OCI-LY1 (cell line): ENCODE measurements at regions not wholly inside any gene's neighbourhood (a gene's known extent, or its start where the extent isn't known, plus 50 kb on each side); places are given as distances from the start of the nearest gene placed in this dataset.

Experiments
- H2AFZ ChIP-seq: fragments of 200-600 bp; sonication (generic), shearing (Covaris generic); 2 replicates; pipeline ENCODE4 v1.6.0; 2014; ENCODE audit warnings: antibody characterized with exemption, mild to moderate bottlenecking, low read length
- H3F3A ChIP-seq: fragments of 200-600 bp; sonication (generic), shearing (Covaris generic); 2 replicates; pipeline ENCODE4 v1.6.0; 2014; ENCODE audit warnings: mild to moderate bottlenecking, antibody characterized with exemption, low read length, moderate library complexity; ENCODE audit not compliant: insufficient read depth
- H3K27ac ChIP-seq: fragments of 200-600 bp; sonication (generic); 2 replicates; pipeline ENCODE4 v1.5.1; 2014; ENCODE audit warnings: low read length, mixed run types, mild to moderate bottlenecking, low read depth; ENCODE audit not compliant: poor library complexity, severe bottlenecking
- H3K27me3 ChIP-seq: fragments of 200-600 bp; sonication (generic); 2 replicates; pipeline ENCODE4 v1.6.0; 2014; ENCODE audit warnings: antibody characterized with exemption, mild to moderate bottlenecking, low read length, moderate library complexity; ENCODE audit not compliant: insufficient read depth
- H3K36me3 ChIP-seq: fragments of 200-600 bp; sonication (generic); 2 replicates; pipeline ENCODE4 v1.6.1; 2014; ENCODE audit warnings: mild to moderate bottlenecking, antibody characterized with exemption, low read length, moderate library complexity, mixed read lengths; ENCODE audit not compliant: insufficient read depth
- H3K4me1 ChIP-seq: fragments of 200-600 bp; sonication (generic); 2 replicates; pipeline ENCODE4 v1.5.1; 2014; ENCODE audit warnings: mild to moderate bottlenecking, low read length, moderate library complexity; ENCODE audit not compliant: insufficient read depth, severe bottlenecking
- H3K4me2 ChIP-seq: fragments of 200-600 bp; sonication (generic), shearing (Covaris generic); 2 replicates; pipeline ENCODE4 v1.6.1; 2014; ENCODE audit warnings: low read length
- H3K4me3 ChIP-seq: fragments of 200-600 bp; sonication (generic); 2 replicates; pipeline ENCODE4 v1.5.1; 2014; ENCODE audit warnings: low read length, low read depth, mild to moderate bottlenecking, mixed read lengths; ENCODE audit not compliant: poor library complexity, severe bottlenecking
- H3K79me2 ChIP-seq: fragments of 200-600 bp; shearing (Covaris generic); 2 replicates; pipeline ENCODE4 v1.6.1; 2016; ENCODE audit warnings: mixed run types, low read length, mixed read lengths; ENCODE audit not compliant: insufficient read depth
- H3K9ac ChIP-seq: fragments of 200-600 bp; sonication (generic), shearing (Covaris generic); 2 replicates; pipeline ENCODE4 v1.6.1; 2014; ENCODE audit warnings: mild to moderate bottlenecking, low read length, mixed read lengths
- H3K9me2 ChIP-seq: fragments of 200-600 bp; sonication (generic), shearing (Covaris generic); 2 replicates; pipeline ENCODE4 v1.6.1; 2014; ENCODE audit warnings: low read depth, mild to moderate bottlenecking, low read length, mixed read lengths
- H3K9me3 ChIP-seq: fragments of 200-600 bp; shearing (Covaris generic); 2 replicates; pipeline ENCODE4 v1.6.1; 2014; ENCODE audit warnings: low read length, mixed read lengths
- H4K20me1 ChIP-seq: fragments of 200-600 bp; sonication (generic), shearing (Covaris generic); 2 replicates; pipeline ENCODE4 v1.6.0; 2016; ENCODE audit warnings: mild to moderate bottlenecking, low read length; ENCODE audit not compliant: insufficient read depth
- CTCF ChIP-seq: fragments of 200-600 bp; sonication (generic), shearing (Covaris generic); IDR thresholded peaks from 2 replicates; pipeline ENCODE4 v1.5.1; 2017; ENCODE audit warnings: mild to moderate bottlenecking, antibody characterized with exemption, low read length, moderate library complexity, mixed read lengths
- EZH2 ChIP-seq: fragments of 200-600 bp; sonication (generic), shearing (Covaris generic); IDR thresholded peaks from 2 replicates; pipeline ENCODE4 v1.8.0; 2017; ENCODE audit warnings: borderline replicate concordance, mixed run types, mild to moderate bottlenecking, antibody characterized with exemption, low read length, moderate library complexity, mixed read lengths

- no peaks in the 10 kb centered on the region for H4K20me1 ChIP-seq
- H3K4me3 ChIP-seq = no peak overlapping the region
- H3K27me3 ChIP-seq = no peaks in the 10 kb centered on the region
- H3K4me1 ChIP-seq = no peaks in the 10 kb centered on the region
- H2AFZ ChIP-seq = no peak overlapping the region
- no peaks in the 10 kb centered on the region for H3K36me3 ChIP-seq
- no peak overlapping the region for H3K4me2 ChIP-seq
- no peak overlapping the region for H3K27ac ChIP-seq
- no peaks in the 10 kb centered on the region for H3K9me3 ChIP-seq
- H3K9ac ChIP-seq = no peak overlapping the region
- H3K9me2 ChIP-seq = no peaks in the 10 kb centered on the region
- H3K79me2 ChIP-seq = no peaks in the 10 kb centered on the region
- H3F3A ChIP-seq = no peaks in the 10 kb centered on the region
- TF ChIP-seq CTCF = no peak
- no peak for TF ChIP-seq EZH2
Observed at GRCh38 chr2:37848451-37848850, 76.6 kb upstream of the RMDN2 start.

DNA sequence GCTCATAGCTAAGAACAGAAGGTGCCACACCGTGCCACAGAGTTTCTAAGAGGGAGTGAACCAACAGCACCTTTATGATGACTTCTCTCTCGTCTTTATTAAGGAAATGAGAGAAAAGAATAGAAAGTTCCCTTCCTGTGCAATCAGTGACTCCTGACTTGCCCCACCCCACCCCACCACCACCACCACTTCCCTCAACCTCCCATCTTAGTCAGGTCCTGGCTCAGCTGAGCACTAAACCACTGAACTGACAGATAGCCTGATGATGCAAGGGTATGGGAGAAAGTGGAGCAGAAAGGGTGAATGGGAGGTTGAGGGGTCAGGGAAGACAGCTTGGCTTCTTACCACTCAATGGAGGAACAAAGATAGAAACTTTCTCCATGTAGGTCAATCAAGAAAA lies 75.2 kb upstream of the RMDN2 start:
- Histone ChIP-seq H3K4me2 (no peak overlapping the region), H3F3A (no peaks in the 10 kb centered on the region), H4K20me1 (no peaks in the 10 kb centered on the region), H3K4me1 (no peaks in the 10 kb centered on the region), H3K9ac (no peak overlapping the region), H3K9me2 (no peaks in the 10 kb centered on the region), H3K36me3 (no peaks in the 10 kb centered on the region), H3K4me3 (no peak overlapping the region), H3K27me3 (no peaks in the 10 kb centered on the region), H3K27ac (no peak overlapping the region), H3K79me2 (no peaks in the 10 kb centered on the region), H3K9me3 (no peaks in the 10 kb centered on the region), H2AFZ (no peak overlapping the region)
- TF ChIP-seq EZH2 (no peak), CTCF (no peak)

- Histone ChIP-seq H2AFZ (no peak overlapping the region), H3K79me2 (no peaks in the 10 kb centered on the region), H3K9ac (no peak overlapping the region), H3K27ac (no peak overlapping the region), H3K9me3 (no peaks in the 10 kb centered on the region), H3K27me3 (no peaks in the 10 kb centered on the region), H3K36me3 (no peaks in the 10 kb centered on the region), H3K4me3 (no peak overlapping the region), H4K20me1 (no peaks in the 10 kb centered on the region), H3F3A (no peaks in the 10 kb centered on the region), H3K4me1 (no peaks in the 10 kb centered on the region), H3K4me2 (no peak overlapping the region), H3K9me2 (no peaks in the 10 kb centered on the region)
- no peak for TF ChIP-seq EZH2
- no peak for TF ChIP-seq CTCF
Observed at GRCh38 chr2:37851428-37851827, 73.7 kb upstream of the RMDN2 start.
